A673 (cell line): ENCODE measurements at regions not wholly inside any gene's neighbourhood (a gene's known extent, or its start where the extent isn't known, plus 50 kb on each side); places are given as distances from the start of the nearest gene placed in this dataset.

Source experiments
- CTCF ChIP-seq: fragments of 300-800, 200-600 bp; sonication (generic); conservative IDR thresholded peaks from 2 replicates; pipeline ENCODE4 v1.5.1; 2017; ENCODE audit warnings: low read depth, mild to moderate bottlenecking, antibody characterized with exemption, low read length, moderate library complexity, mixed read lengths
- EZH2 ChIP-seq: fragments of 200-600 bp; sonication (generic); IDR thresholded peaks from 2 replicates; pipeline ENCODE4 v1.6.1; 2017; ENCODE audit warnings: borderline replicate concordance, low read depth, mild to moderate bottlenecking, mixed read lengths, antibody characterized with exemption, low read length; ENCODE audit not compliant: poor library complexity, severe bottlenecking

- TF ChIP-seq CTCF (no peak), EZH2 (no peak)
Measured at GRCh38 chr2:2873450-2873811, 504.2 kb downstream of the EIPR1 start.
